Fibroblast of lung (primary cell): ENCODE measurements at regions not wholly inside any gene's neighbourhood (a gene's known extent, or its start where the extent isn't known, plus 50 kb on each side); places are given as distances from the start of the nearest gene placed in this dataset.

ENCODE experiments used
- DNase-seq, 2 donors: peaks; one replicate each; pipeline versions ENCODE4 v3.0.0 to v3.0.0-alpha.2; 2010; ENCODE audit warnings: low read depth in 2 of 2
- H2AFZ ChIP-seq: 2 replicates; pipeline ENCODE4 v1.5.1; 2012; ENCODE audit warnings: low read length, control low read depth, inconsistent platforms
- H3K27ac ChIP-seq: 2 replicates; pipeline ENCODE4 v1.5.1; 2011; ENCODE audit warnings: low read length, control low read depth; ENCODE audit not compliant: insufficient read depth
- H3K27me3 ChIP-seq: 2 replicates; pipeline ENCODE4 v1.5.1; 2011; ENCODE audit warnings: mild to moderate bottlenecking, low read length; ENCODE audit not compliant: control insufficient read depth, insufficient read depth
- H3K36me3 ChIP-seq: 2 replicates; pipeline ENCODE4 v1.5.1; 2011; ENCODE audit warnings: low read length; ENCODE audit not compliant: control insufficient read depth, insufficient read depth
- H3K4me1 ChIP-seq: 2 replicates; pipeline ENCODE4 v1.5.1; 2011; ENCODE audit warnings: low read length; ENCODE audit not compliant: control insufficient read depth, insufficient read depth; ENCODE audit errors: extremely low read depth
- H3K4me2 ChIP-seq: 2 replicates; pipeline ENCODE4 v1.5.1; 2011; ENCODE audit warnings: low read length, control low read depth; ENCODE audit not compliant: insufficient read depth; ENCODE audit errors: extremely low read depth
- H3K4me3 ChIP-seq, 4 experiments: fragments of 200-600 bp in 1 of 4; sonication (generic) in 1 of 4; replicated peaks in 1 of 4; 2 replicates each; pipeline ENCODE4 v1.5.1; 2011 to 2016; ENCODE audit warnings: low read length in 4 of 4, low read depth in 3 of 4, mild to moderate bottlenecking in 3 of 4, control low read depth in 2 of 4, inconsistent platforms in 1 of 4, mixed read lengths in 1 of 4; ENCODE audit not compliant: insufficient read depth in 1 of 4; ENCODE audit errors: control extremely low read depth in 1 of 4
- H3K79me2 ChIP-seq: 2 replicates; pipeline ENCODE4 v1.5.1; 2012; ENCODE audit warnings: mild to moderate bottlenecking, low read length, inconsistent platforms; ENCODE audit not compliant: control insufficient read depth, insufficient read depth
- H3K9ac ChIP-seq: 2 replicates; pipeline ENCODE4 v1.5.1; 2011; ENCODE audit warnings: mild to moderate bottlenecking, low read length, control low read depth; ENCODE audit not compliant: insufficient read depth
- H3K9me3 ChIP-seq: 2 replicates; pipeline ENCODE4 v1.5.1; 2012; ENCODE audit warnings: low read depth, low read length; ENCODE audit not compliant: control insufficient read depth, insufficient read depth
- H4K20me1 ChIP-seq: 2 replicates; pipeline ENCODE4 v1.5.1; 2011; ENCODE audit warnings: low read length; ENCODE audit not compliant: control insufficient read depth, insufficient read depth; ENCODE audit errors: extremely low read depth
- EZH2 ChIP-seq: IDR thresholded peaks from 2 replicates; pipeline ENCODE4 v1.5.1; 2012; ENCODE audit warnings: low read length, control low read depth, mild to moderate bottlenecking; ENCODE audit errors: missing control alignments
- TF ChIP-seq, protein P1 (sequence below), 2 donors: IDR thresholded peaks in 1 of 2; conservative IDR thresholded peaks in 1 of 2; 1 replicate in 1 of 2; 2 replicates in 1 of 2; pipeline ENCODE4 v1.5.1; 2011 to 2012; ENCODE audit warnings: low read length in 2 of 2, control low read depth in 1 of 2, inconsistent platforms in 1 of 2, low read depth in 1 of 2, mild to moderate bottlenecking in 1 of 2

DNA sequence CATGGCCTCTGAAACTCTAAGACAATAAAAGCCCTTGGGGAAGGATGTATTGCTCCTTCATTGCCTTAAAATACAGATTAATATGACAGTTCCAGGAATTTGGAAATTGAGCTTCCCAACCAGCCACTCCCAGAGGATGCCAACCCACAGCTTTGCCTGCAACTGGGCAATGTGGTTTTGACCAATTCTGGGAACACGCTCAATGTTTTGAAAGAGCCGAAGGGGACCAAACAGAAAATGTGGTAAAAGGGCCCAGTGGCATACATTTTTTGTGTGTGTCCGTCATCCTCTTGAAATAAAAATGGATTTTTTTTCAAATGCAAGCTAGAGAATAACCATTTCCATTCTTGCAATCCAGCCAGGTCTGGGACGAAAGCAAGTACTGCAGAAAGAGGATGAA lies 88.3 kb upstream of the PLEKHG7 start:
- Histone ChIP-seq H3K4me2 (no peak overlapping the region), H3K4me1 (no peaks in the 10 kb centered on the region), H3K27ac (no peak overlapping the region), H3K4me3 (no peak overlapping the region), H2AFZ (no peak overlapping the region), H3K79me2 (no peaks in the 10 kb centered on the region), H3K36me3 (no peaks in the 10 kb centered on the region), H3K9me3 (no peaks in the 10 kb centered on the region), H4K20me1 (no peaks in the 10 kb centered on the region), H3K27me3 (no peaks in the 10 kb centered on the region), H3K9ac (no peak overlapping the region)
- DNase-seq: no peak
- TF ChIP-seq, protein P1, sequence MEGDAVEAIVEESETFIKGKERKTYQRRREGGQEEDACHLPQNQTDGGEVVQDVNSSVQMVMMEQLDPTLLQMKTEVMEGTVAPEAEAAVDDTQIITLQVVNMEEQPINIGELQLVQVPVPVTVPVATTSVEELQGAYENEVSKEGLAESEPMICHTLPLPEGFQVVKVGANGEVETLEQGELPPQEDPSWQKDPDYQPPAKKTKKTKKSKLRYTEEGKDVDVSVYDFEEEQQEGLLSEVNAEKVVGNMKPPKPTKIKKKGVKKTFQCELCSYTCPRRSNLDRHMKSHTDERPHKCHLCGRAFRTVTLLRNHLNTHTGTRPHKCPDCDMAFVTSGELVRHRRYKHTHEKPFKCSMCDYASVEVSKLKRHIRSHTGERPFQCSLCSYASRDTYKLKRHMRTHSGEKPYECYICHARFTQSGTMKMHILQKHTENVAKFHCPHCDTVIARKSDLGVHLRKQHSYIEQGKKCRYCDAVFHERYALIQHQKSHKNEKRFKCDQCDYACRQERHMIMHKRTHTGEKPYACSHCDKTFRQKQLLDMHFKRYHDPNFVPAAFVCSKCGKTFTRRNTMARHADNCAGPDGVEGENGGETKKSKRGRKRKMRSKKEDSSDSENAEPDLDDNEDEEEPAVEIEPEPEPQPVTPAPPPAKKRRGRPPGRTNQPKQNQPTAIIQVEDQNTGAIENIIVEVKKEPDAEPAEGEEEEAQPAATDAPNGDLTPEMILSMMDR (conservative IDR thresholded peaks at IDR 0.05 in 1 of 2, IDR thresholded peaks at IDR 0.05 in 1 of 2; ENCODE audit: low read depth in 1 of 2, low read length in 2 of 2): no peak
- no peak for TF ChIP-seq EZH2

DNA sequence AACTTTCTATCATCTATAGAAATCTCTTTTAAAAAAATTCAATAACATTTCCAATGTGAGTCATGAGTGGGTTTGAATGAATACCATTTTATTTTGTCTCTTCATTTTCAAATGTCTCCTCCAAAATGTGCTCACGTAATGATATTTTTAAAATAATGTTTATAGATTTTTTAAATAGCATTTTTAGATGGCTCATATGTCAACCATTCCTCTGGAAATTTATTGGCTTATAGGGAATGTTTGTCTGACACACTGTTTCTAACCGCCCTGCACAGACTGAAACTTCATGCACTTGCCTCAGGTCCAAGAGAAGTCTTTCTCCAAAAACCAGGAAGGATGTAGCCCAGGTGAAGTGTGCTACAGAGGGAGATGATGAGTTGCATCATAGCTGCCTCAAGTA lies 88.8 kb upstream of the PLEKHG7 start:
- Histone ChIP-seq H4K20me1 (no peaks in the 10 kb centered on the region), H3K4me1 (no peaks in the 10 kb centered on the region), H3K79me2 (no peaks in the 10 kb centered on the region), H3K4me2 (no peak overlapping the region), H3K27me3 (no peaks in the 10 kb centered on the region), H3K4me3 (no peak overlapping the region), H3K9me3 (no peaks in the 10 kb centered on the region), H3K27ac (no peak overlapping the region), H3K36me3 (no peaks in the 10 kb centered on the region), H2AFZ (no peak overlapping the region), H3K9ac (no peak overlapping the region)
- no peak for DNase-seq
- no peak for TF ChIP-seq EZH2
- TF ChIP-seq, protein P1 (conservative IDR thresholded peaks at IDR 0.05 in 1 of 2, IDR thresholded peaks at IDR 0.05 in 1 of 2; ENCODE audit: low read depth in 1 of 2, low read length in 2 of 2): no peak

DNA sequence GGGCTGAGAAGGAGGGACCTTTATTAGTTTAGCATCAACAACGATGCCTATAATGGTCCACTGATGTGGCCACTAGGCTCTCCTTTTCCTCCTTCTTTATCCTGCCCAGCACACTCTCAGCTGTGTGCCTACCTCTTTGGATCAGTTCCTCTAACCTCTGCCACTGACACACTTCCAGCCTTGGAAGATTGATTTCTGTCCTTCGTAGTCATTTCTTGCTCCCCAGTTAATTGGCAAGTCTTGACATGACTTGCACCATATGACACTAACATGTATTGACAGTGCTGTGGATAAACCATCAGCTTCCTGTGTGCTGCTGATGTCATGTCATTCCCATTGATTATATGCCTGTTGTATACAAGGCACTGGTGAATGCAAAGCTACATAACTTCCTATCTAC lies 90.2 kb upstream of the PLEKHG7 start:
- Histone ChIP-seq H2AFZ (no peak overlapping the region), H3K9ac (no peak overlapping the region), H3K4me3 (no peak overlapping the region), H3K4me2 (no peak overlapping the region), H3K27me3 (no peaks in the 10 kb centered on the region), H3K27ac (no peak overlapping the region), H4K20me1 (no peaks in the 10 kb centered on the region), H3K4me1 (peaks cover 3% of the 10 kb centered on the region), H3K9me3 (no peaks in the 10 kb centered on the region), H3K79me2 (no peaks in the 10 kb centered on the region), H3K36me3 (no peaks in the 10 kb centered on the region)
- TF ChIP-seq, protein P1 (conservative IDR thresholded peaks at IDR 0.05 in 1 of 2, IDR thresholded peaks at IDR 0.05 in 1 of 2; ENCODE audit: low read depth in 1 of 2, low read length in 2 of 2): no peak
- TF ChIP-seq EZH2: no peak
- no peak for DNase-seq
